WTC11 (cell line): ENCODE measurements at regions not wholly inside any gene's neighbourhood (a gene's known extent, or its start where the extent isn't known, plus 50 kb on each side); places are given as distances from the start of the nearest gene placed in this dataset.

Experiments used
- ATAC-seq: fragments of 200-7000 bp; cut with Tn5 transposase; 2 replicates; pipeline ENCODE4 v1.10.0; 2021; ENCODE audit warnings: mild to moderate bottlenecking, moderate library complexity
- CTCF ChIA-PET: fragments of 300-600 bp; sonication (Branson Sonifier 250); formaldehyde crosslinking; loops from one replicate; lab custom pipeline; 2021; ENCODE audit warnings: antibody characterized with exemption; lab: Charles Lee
- POLR2A ChIA-PET: fragments of 350-600 bp; sonication (Branson Sonifier 250); formaldehyde crosslinking; loops from one replicate; lab custom pipeline; 2021; ENCODE audit warnings: antibody characterized with exemption; lab: Charles Lee
- DNase-seq: peaks from one replicate; pipeline ENCODE4 v3.0.0; 2021; ENCODE audit warnings: low spot score
- H3K27ac Mint-ChIP-seq: 2 replicates; pipeline ENCODE4 v1.8.0; 2021; ENCODE audit warnings: mixed read lengths
- H3K27me3 Mint-ChIP-seq: 2 replicates; pipeline ENCODE4 v1.8.0; 2021; ENCODE audit warnings: low read depth, mild to moderate bottlenecking, moderate library complexity, mixed read lengths
- H3K36me3 Mint-ChIP-seq: 2 replicates; pipeline ENCODE4 v1.8.0; 2021; ENCODE audit warnings: mixed read lengths
- H3K4me1 Mint-ChIP-seq: 2 replicates; pipeline ENCODE4 v1.8.0; 2022; ENCODE audit warnings: mixed read lengths
- H3K4me3 Mint-ChIP-seq: 2 replicates; pipeline ENCODE4 v1.8.0; 2021; ENCODE audit warnings: mild to moderate bottlenecking, moderate library complexity, mixed read lengths
- H3K9me3 Mint-ChIP-seq: 2 replicates; pipeline ENCODE4 v1.8.0; 2021; ENCODE audit warnings: mixed read lengths
- AFF4 ChIP-seq: sonication (generic); formaldehyde crosslinking; IDR thresholded peaks from 2 replicates; pipeline ENCODE4 v1.8.1; 2023; ENCODE audit warnings: mild to moderate bottlenecking, missing genetic modification reagents, borderline replicate concordance
- ATF3 ChIP-seq: sonication (generic); formaldehyde crosslinking; conservative IDR thresholded peaks from 2 replicates; pipeline ENCODE4 v1.8.1; 2022; ENCODE audit warnings: mild to moderate bottlenecking, missing genetic modification reagents
- E2F4 ChIP-seq: sonication (generic); formaldehyde crosslinking; IDR thresholded peaks from 2 replicates; pipeline ENCODE4 v1.8.1; 2022; ENCODE audit warnings: low read depth, mild to moderate bottlenecking, moderate library complexity, missing genetic modification reagents, borderline replicate concordance
- ERG ChIP-seq: fragments of 250-450 bp; sonication (Bioruptor Pico); IDR thresholded peaks from 2 replicates; pipeline ENCODE4 v1.8.0; 2021; ENCODE audit warnings: mild to moderate bottlenecking
- FOXK1 ChIP-seq: sonication (generic); formaldehyde crosslinking; IDR thresholded peaks from 2 replicates; pipeline ENCODE4 v1.8.0; 2022; ENCODE audit warnings: mild to moderate bottlenecking, moderate library complexity, missing genetic modification reagents
- HMGA2 ChIP-seq: fragments of 250-450 bp; sonication (Bioruptor Pico); IDR thresholded peaks from 2 replicates; pipeline ENCODE4 v1.4.0; 2021; ENCODE audit warnings: mild to moderate bottlenecking, moderate library complexity
- IRF1 ChIP-seq: sonication (generic); formaldehyde crosslinking; IDR thresholded peaks from 2 replicates; pipeline ENCODE4 v1.8.0; 2023; ENCODE audit warnings: missing genetic modification reagents
- JAZF1 ChIP-seq: fragments of 250-450 bp; sonication (Bioruptor Pico); IDR thresholded peaks from 2 replicates; pipeline ENCODE4 v1.9.0; 2021; ENCODE audit warnings: moderate library complexity, mild to moderate bottlenecking, inconsistent platforms
- PREB ChIP-seq: sonication (generic); formaldehyde crosslinking; IDR thresholded peaks from 2 replicates; pipeline ENCODE4 v1.8.1; 2022; ENCODE audit warnings: mild to moderate bottlenecking, missing genetic modification reagents, moderate library complexity, borderline replicate concordance
- TEAD1 ChIP-seq: sonication (generic); formaldehyde crosslinking; IDR thresholded peaks from 2 replicates; pipeline ENCODE4 v1.8.0; 2022; ENCODE audit warnings: mild to moderate bottlenecking, missing genetic modification reagents
- TEAD4 ChIP-seq: sonication (generic); formaldehyde crosslinking; IDR thresholded peaks from 2 replicates; pipeline ENCODE4 v1.8.0; 2022; ENCODE audit warnings: mild to moderate bottlenecking, missing genetic modification reagents
- TP53 ChIP-seq: sonication (generic); formaldehyde crosslinking; IDR thresholded peaks from 2 replicates; pipeline ENCODE4 v1.8.1; 2023; ENCODE audit warnings: mild to moderate bottlenecking, missing genetic modification reagents
- ZMAT4 ChIP-seq: fragments of 250-450 bp; sonication (Bioruptor Pico); IDR thresholded peaks from 2 replicates; pipeline ENCODE4 v1.9.0; 2021; ENCODE audit warnings: mild to moderate bottlenecking
- ZNF138 ChIP-seq: sonication (generic); formaldehyde crosslinking; conservative IDR thresholded peaks from 2 replicates; pipeline ENCODE4 v1.8.1; 2022; ENCODE audit warnings: mild to moderate bottlenecking, moderate library complexity, missing genetic modification reagents
- ZNF396 ChIP-seq: fragments of 250-450 bp; sonication (Bioruptor Pico); IDR thresholded peaks from 2 replicates; pipeline ENCODE4 v1.8.0; 2021; ENCODE audit warnings: mild to moderate bottlenecking, moderate library complexity, borderline replicate concordance
- ZNF512 ChIP-seq: sonication (generic); formaldehyde crosslinking; IDR thresholded peaks from 2 replicates; pipeline ENCODE4 v1.8.1; 2022; ENCODE audit warnings: missing genetic modification reagents, borderline replicate concordance
- ZNF671 ChIP-seq: fragments of 250-450 bp; sonication (Bioruptor Pico); IDR thresholded peaks from 2 replicates; pipeline ENCODE4 v1.8.0; 2021; ENCODE audit warnings: mild to moderate bottlenecking

- TF ChIP-seq PREB (CRISPR knock-in tag) (no peak), E2F4 (CRISPR knock-in tag) (no peak), ZMAT4 (CRISPR knock-in tag) (no peak), FOXK1 (CRISPR knock-in tag) (no peak), AFF4 (no peak)
Measured at GRCh38 chr4:124974152-124974551, 261.6 kb upstream of the ANKRD50 start (continued).

- TF ChIP-seq TP53 (CRISPR knock-in tag), result no peak
- no peak for TF ChIP-seq ZNF671
- no peak for TF ChIP-seq AFF4
- TF ChIP-seq ERG (CRISPR knock-in tag), result no peak
- TF ChIP-seq IRF1 (CRISPR knock-in tag), result no peak
- no peak for TF ChIP-seq ZNF138 (CRISPR knock-in tag)
- TF ChIP-seq HMGA2 (CRISPR knock-in tag), result no peak
- TF ChIP-seq TEAD4 (CRISPR knock-in tag), result no peak
- no peak for TF ChIP-seq ZNF396
- no peak for TF ChIP-seq JAZF1 (CRISPR knock-in tag)
- no peak for TF ChIP-seq ZMAT4 (CRISPR knock-in tag)
- no peak for TF ChIP-seq TEAD1 (CRISPR knock-in tag)
- no peak for TF ChIP-seq ATF3
- TF ChIP-seq ZNF512 (CRISPR knock-in tag), result no peak
- TF ChIP-seq, all 79 proteins: peak for 0
- Mint-ChIP-seq H3K27ac (no peak overlapping the region), H3K36me3 (peaks cover 6% of the 10 kb centered on the region; the same call in 1 of the 2 replicates), H3K4me3 (no peak overlapping the region), H3K27me3 (no peaks in the 10 kb centered on the region), H3K4me1 (peaks cover 3% of the 10 kb centered on the region), H3K9me3 (peaks cover 14% of the 10 kb centered on the region)
- DNase-seq (no peak), ATAC-seq (no peak)
- ChIA-PET POLR2A (no interaction called here), CTCF (no interaction called here)
Measured at GRCh38 chr4:124973716-124974115, 261.2 kb upstream of the ANKRD50 start.
